ENCODE measurements at regions not wholly inside any gene's neighbourhood (a gene's known extent, or its start where the extent isn't known, plus 50 kb on each side); places are given as distances from the start of the nearest gene placed in this dataset.

DNA sequence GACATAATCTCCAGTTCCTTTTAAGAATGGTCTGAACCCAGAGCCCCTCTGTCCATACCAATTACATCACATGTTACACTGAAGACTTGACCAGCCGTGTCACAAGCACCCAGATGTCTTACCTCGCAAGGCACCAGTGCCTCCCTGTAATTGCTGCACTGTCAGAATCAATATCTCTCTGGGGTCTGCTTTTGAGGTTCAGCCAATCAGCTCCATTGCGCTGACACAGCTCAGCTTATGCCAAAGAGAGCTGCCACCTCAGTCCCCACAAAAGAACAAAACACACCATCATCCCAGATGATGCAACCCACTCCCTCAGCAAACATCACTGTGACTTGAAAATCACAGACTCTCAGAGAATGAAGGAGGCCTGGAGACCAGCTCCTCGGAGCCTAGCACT, 82.5 kb upstream of the SORBS2 start:
- FAIRE-seq: no peak

DNA sequence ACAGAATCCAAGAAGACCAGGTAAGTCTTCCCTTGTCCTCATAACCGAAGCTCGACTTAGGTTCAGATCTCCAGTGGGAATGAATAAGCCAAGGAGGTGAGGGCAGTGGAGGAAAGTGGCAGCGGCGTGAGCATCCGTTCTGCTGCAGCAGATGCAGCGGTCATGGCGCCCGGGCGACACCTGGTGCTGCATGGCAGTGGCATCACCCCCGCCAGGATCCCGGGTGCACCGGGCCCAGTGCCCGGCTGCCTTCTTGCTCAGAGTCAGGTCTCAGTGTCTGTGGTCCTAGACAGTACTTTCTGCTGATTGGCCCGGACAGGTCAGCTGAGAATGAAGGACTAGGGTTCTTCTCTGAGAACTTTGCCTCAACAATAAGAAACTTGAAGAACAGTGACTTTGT, 83.4 kb upstream of the SORBS2 start:
- no peak for FAIRE-seq

DNA sequence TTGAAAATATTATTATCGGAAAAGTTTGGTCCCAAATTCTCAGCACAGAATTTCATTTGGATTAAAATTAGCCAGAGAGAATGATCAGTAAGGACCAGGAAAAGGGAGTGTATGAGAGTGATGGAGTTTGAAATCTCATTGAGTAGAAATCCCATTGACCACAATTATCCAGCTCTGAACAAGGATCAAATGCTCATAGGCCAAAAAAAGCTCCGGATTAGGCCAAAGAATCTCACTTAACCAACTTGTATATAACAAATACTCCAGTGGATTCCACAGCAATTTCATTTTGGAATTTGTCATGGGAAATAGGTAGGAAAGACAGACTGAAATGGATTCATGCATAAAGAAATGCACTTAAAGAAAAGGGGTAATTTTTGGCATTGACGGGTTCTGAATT, 83.9 kb upstream of the SORBS2 start:
- no peak for FAIRE-seq

DNA sequence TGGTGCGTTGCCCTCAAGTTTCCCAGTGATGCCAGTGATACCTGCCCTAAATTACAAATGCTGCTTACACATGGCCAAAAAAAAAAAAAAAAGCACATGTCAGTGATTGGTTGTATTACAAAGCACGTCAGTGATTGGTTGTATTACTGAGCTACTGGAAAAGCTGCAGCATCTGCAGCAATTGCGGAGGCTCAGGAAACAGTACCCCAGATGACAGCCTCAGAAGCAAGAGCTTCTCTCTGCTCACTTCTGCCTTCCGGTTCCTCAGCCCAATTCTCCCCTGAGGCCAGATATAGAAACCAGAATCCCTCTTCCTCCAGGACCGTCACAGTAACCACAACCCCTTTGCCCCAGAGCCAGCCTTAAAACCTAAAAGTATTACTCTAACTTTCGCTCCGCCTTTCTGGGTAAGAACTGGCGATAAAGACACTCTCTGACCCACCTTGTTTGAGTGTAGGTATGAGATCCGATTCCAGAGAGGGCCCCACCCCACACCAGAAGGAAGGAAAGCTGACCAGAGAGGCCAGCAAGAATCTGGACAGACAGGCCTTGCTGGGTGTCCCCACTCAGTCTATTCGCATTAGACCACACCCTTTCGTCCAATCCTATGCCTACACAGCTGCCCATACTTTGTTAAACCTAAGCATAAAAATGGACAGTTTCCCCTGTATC, 85.0 kb upstream of the SORBS2 start:
- no peak for FAIRE-seq

DNA sequence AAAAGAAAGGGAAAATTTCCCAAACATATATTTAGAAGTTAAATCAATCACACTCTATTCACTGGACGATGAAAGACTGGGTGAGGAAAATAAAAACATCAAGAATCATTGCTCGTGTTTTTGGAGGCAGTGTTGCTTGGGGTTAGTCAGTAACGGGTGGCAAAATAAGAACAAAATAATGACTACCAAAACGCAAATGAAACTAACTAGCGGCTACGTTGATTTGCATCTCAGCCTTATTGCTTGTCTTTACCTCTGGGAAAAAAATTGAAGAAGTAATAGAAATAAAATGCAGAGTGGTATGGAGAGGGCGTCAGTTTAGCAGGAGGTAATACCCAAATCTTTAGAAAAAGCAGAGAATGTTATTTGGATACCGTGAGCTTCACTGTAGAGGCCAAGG, 86.4 kb upstream of the SORBS2 start:
- FAIRE-seq: no peak

DNA sequence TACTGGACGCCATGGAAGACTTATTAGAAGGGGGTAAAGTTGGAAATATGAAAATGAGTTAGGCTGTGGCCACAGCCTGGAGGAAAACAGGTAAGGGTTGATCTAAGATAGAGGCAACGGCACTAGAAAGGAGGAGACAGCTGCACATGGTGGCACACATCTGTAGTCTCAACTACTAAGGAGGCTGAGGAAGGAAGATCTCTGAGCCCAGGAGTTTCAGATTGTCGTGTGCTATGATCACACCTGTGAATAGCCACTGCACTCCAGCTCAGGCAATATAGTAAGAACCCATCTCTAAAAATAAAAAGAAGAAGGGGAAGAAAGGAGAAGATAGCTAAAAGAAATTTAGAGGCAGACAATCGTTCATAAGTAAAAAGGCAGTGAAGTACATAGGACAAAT, 87.8 kb upstream of the SORBS2 start:
- no peak for FAIRE-seq

DNA sequence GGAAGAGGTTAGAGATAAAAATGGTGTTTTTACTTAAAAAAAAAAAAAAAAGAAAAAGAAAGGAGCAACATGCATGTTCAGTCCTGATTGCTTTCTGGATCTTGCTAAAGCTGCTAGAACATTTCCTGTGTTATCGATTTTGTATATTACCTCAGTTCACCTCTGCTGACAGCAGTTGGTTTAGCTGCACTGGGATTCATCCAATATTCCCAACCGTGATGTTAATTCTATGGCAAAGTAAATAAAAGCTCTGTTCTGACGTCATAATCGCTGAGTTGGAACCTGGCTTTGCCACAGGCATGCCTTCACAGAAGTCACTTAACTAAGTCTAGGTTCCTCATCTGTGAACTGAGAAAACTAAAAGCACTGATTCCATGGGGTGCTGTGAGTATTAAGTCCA, 90.7 kb upstream of the SORBS2 start:
- FAIRE-seq: no peak

DNA sequence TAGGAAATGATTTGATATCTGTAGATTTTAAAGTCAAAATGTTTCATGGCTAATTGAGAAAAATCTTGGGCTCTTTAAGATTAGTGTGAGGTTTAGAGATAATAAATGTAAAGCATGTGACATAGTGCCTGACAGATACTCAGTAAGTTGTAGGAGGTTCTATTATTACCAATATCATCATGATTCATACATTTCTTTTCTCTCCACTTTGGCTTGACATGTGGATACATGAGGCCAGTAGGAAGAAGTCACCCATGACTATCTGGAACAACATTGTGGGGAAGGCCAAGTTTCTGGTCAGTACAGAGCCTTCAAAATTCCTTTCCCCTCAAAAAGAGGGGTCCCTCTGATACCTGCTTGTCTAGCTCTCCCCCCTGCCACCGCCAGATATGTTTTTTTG, 91.2 kb upstream of the SORBS2 start:
- no peak for FAIRE-seq

DNA sequence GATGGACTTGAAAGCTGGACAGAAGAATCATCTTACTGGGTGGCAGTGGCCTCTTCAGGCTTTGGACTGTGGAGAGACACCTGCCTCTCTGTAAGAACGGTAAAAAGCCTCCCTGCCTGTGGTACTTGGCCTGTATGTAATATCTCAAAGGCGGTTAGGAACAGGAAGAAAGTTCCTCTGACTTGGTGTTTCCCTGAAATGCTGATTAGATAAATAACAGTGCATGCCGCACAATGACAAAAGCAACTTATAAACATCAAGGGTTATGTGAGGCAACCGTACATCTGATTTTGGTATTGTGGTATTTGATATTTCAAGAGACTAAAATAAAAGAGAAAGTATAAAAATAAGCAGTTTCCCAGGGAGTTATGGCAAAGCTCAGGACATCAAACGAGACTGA, 92.4 kb upstream of the SORBS2 start:
- FAIRE-seq: no peak

DNA sequence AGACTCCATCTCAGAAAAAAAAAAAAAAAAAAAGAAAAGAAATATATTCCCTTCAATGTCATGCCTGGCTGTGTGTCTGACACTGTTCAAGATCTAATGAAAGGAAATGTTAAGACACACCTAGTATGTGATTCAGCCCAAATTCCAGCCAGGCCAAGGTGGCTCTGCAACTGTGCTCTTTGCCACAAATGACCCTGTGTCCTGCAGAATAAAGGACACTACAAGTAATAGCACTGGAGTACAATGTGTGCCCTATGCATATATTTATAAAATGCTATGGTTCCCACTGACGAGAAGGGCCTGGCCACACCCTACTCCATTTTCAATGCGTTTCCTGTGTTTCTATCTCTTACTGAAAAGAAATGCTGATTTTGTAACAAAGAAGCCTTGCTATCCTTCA, 98.0 kb upstream of the SORBS2 start:
- FAIRE-seq: no peak

DNA sequence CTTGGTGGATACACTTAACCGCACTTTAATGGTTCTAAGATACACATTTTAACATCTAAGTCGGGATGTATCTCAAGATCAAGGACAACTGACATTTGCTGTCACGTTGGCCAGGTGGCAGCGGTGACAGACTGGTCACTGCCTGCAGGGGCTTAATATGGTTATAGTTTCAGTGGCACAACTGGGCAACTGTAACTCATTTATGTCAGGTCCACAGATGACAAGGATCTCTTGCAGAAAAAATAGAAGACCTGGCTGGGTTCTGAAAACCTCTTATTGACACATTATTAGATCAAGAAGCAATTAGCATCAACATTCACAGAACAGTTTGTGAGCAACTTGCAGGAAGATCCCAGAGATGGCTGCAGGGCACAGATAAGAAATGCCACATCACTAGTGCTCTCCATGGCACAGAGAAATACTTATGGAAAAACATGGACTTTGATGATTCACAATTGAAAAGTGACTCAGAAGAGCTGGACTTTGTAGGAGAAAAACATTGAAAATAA, 99.6 kb upstream of the SORBS2 start:
- FAIRE-seq: no peak

DNA sequence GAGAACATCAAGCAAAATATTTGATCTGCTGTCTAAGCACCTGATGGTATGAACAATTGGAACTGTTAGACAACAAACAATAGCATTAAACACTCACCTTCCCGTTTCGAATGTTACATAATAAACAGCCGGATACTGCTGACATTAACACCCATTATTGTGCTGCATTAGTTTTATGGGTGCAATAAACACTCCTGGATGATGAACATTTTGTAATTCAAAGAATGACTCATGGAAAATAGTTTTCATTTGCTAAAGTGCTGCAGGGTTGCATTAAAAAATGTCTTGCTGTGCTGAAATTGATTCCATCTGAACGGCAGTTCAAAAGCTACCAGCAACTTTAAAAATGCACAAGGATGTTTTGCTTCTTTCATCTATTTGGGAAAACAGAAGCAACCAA, 100.8 kb upstream of the SORBS2 start:
- peak; percentile 92 for FAIRE-seq

DNA sequence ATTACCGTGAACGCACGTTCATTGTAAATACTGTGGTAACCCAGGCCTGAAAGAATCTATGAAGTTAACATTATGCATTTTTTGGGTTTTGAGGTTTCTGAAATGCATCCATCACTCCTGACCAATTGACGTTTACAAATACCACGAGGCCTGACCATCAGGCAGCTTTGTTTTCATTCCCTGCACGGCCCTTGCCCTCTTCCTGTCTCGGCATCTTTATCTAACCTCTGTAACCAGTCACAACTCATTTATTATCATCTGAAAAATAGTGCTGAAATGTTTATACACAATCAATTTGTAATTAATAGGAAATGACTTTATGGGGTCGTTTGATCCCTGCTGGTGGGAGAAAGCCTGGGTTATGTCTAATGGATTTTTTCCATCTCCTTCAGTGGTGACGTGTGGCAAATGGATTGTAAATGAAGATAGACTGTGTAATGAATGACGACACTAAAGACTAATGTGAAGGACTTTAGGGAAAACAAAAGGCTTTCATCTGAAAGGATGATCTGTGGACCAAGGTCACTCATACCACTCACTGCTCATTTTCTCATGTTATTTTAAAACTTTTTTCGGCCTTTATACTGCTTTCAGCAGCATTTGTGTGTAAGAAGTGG, 102.7 kb upstream of the SORBS2 start:
- FAIRE-seq: no peak

DNA sequence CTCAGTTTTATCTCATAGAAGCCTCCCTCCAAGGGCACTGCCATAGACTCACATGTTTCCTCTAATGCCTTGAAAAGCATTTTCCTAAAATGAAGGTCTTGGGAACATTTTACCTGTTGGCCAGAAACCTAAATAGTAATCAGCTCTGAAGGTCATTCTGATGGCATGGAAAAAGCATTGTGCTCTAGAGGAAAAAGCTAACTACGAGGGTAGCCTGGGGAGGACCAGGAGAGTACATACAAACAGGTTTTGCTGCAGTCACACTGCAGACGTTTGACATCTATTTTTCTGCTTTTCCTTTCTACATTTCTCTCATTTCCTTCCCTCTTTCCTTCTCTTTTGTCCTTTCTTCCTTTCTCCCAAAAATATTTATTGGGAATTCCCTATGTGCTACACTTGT, 103.3 kb upstream of the SORBS2 start:
- no peak for FAIRE-seq

DNA sequence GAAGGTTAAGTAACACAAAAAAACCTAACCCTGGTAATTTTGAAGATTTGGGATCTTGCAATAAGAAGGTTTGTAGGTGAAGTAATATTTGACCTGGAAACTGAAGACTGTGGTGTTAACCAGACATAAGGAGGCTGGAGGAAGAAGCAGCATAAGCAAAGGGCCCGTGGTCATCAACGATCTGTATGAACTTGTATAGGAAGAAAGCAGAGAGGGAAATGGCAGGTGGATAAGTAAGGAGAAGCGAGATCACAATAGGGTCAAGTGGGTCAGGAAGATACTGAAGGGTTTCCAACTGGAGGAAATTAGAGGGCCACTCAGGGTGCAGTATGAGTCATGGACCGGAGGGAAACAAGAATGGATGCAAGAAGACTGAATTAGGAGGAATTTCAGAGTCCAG, 103.8 kb upstream of the SORBS2 start:
- no peak for FAIRE-seq

DNA sequence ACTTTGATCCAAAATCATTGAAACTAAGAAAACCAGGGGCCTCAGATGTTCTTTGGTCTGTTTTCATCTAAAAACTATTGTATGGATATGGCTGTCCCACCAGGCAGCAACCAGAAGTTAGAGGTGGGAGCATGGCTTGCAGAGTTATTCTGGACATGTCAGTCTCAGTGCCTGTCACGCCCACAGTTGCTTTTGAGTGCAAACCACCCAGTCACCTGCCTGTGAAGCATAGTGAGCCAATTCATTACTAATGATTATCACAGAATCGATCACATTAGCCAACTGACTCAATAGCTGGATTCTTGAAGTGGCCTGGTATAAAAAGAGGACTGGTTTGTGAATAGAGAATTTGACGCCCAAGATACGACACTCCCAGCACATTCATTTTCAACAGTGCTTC, 104.2 kb upstream of the SORBS2 start:
- no peak for FAIRE-seq

DNA sequence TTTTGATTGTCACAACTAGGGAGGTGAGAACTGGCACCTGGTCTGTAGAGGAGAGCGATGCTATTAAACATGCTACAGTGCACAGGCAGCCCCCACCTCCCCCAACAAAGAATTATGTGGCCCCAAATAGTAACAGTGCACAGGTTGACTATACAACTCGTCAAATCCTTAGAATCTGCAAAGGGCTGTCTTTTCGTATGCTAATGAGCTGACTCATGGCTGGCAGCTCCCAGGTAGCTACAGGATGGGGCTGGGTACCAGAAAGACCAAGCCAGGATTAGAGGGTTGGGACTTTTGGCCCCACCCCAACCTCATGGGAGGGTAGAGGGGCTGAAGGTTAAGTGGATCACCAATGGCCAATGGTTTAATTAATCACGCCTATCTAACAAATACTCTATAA, 104.7 kb upstream of the SORBS2 start:
- no peak for FAIRE-seq

DNA sequence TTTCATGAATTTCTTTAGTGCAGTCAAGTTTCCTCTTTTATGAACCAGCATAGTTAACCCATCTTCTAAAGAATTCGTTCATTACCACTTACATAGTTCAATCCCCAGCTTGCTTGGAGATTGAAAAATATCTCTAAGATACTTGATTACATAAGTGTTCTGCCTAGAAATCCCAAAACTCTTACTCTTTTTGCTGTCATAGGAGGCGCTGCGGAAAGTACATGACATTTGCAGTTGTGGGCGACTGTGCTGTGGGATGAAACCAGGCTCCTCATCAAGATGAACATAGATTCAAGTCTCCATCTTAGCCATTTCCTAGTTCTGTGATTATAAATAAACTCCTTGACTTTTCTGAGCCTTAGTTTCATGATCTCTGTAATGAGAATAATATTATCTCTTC, 107.1 kb upstream of the SORBS2 start:
- FAIRE-seq: no peak

DNA sequence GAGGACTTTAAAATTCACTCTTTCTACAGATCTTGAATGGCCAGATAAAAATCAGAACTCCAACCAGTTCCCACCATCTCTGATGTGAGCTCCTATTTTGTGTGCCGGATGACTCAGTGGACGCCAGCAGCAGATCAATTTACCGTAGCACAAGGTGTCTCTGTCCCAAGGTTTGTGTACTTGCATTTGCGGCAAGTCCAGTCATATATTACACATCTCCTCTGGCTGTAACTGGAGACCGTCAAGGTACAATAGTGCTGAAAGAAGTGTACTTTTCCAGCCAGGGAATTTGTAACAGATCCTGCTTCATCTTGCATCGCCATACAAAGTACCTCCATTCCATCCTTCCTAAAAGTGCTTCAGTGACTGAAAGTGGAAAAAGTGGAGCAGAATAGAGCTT, 108.2 kb upstream of the SORBS2 start:
- FAIRE-seq: no peak

DNA sequence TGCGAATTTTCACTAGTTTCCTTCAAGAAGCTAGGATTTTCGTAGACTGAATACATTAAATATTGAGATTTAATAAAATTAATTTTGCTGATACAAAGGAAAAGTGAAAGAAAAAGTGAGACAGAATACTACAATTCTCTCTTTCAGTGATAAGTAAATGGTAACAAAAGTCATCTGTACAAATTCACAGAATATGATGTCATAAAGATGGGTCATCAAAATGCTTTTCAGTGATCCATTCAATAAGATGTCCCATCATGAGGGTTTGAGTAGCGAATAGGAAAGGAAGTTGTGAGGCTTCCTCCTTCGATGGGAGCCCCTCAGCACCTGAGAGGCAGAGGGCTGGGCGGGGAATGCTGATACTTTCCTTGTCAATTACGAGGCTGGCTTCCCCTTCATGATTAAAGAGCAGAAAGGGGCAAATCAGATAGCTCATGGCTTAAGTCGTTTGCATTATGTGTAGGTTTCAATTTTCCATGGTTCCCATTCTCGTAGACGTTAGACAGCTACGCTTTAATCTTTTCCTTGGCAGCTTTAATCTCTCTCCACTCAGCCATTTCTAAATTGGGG, 108.8 kb upstream of the SORBS2 start:
- no peak for FAIRE-seq

DNA sequence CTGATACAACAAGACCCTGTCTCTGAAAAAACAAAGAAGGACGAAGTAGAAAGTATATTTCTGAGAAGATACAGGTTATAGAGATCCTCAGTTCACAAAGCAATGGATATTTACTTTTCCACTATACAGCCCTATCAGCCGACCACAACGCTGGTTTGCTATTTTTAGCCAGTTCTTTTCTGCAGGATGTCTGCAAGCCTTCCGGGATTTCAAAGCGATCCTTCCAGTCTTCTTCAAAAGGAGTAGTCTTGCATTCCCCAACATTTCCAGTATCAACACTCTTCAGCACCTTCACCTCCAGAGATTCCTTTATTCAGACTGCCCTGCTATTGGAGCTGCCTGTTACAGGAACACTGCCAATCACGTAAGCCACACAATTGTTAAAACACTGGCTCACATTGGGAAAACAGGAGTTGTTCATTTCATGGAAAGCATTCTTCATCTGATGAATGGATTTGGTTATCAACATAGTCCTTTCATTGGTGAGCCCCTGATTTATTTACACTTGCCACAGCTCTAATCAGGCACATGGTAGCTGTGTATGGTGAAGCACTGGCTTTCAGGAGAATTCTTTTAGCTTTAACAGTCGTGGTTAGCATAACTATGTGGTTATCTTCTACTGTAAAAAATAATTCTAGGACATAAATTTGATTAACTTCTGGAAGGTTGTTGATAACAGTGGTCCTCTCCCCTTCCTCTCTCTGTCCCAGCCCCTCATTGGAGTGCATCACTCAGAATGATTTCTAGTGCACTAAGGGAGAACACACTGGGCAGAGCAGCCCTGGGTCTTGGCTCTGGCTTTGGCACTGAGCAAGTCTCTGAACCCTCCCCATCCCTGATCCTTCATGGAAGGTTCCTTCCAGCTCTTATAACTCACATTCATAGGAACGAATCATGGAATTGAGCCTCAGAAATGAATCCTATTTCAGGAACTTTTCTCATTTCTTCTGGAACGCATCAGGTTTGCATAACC, 109.9 kb upstream of the SORBS2 start:
- no peak for FAIRE-seq

DNA sequence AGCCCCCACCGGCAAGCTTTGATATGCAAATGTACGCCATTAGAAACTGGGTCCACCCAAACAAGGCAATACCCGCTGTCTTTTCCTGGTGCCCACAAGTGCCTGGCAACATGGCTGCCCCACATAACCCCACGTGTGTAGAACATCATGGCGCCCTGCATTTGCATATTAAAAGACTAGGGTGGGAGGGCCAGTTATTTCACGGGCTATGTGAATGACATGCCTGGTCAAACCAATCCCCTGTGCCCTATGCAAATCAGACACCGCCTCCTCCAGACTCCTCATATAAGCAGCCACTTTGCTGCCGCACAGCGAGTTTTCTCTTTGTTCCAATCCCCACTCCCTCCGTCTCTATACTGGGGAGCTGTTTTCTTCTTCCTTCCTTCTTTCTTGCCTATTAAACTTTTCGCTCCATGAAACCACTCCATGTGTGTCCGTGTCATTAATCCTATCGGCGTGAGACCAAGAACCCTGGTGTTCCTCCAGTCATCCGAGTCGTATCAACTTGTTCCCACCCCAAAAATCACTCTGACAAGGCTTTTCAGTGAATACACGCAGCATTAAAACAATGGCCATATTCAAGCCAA, 112.6 kb upstream of the SORBS2 start:
- FAIRE-seq: no peak

DNA sequence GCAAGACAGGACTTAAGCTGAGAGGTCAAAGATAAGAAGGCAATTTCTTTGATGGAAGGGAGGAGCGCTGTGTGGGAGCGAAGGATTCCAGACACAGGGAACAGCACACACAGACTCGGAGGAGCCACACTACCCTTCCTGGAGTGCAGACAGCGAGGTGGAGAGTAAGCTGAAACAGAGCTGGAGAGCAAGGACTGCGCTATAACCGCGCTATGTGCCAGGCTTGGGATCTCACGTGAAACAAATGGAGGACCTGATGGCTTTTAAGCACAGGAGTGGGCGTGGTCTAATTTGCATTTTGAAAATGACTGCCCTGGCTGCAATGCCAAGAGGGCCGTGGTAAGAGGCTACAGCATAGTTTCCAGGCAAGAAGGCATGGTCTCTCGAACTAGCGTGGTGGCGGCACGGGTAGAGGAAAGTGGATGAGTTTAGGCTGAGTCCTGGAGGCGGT, 113.9 kb upstream of the SORBS2 start:
- no peak for FAIRE-seq

Measured in endometrium (tissue), 2 donors.